HEK293T (cell line): ENCODE measurements at regions not wholly inside any gene's neighbourhood (a gene's known extent, or its start where the extent isn't known, plus 50 kb on each side); places are given as distances from the start of the nearest gene placed in this dataset.

Source experiments
- ARNT ChIP-seq: fragments of 450-650 bp; IDR thresholded peaks from 2 replicates; pipeline ENCODE4 v1.6.1; 2017; ENCODE audit warnings: mild to moderate bottlenecking
- CTBP1 ChIP-seq: fragments of 450-650 bp; IDR thresholded peaks from 2 replicates; pipeline ENCODE4 v1.6.1; 2016; ENCODE audit warnings: borderline replicate concordance
- ELF4 ChIP-seq: fragments of 450-650 bp; IDR thresholded peaks from 2 replicates; pipeline ENCODE4 v1.6.1; 2017; ENCODE audit warnings: antibody characterized with exemption
- FOXM1 ChIP-seq: fragments of 450-650 bp; IDR thresholded peaks from 2 replicates; pipeline ENCODE4 v1.6.1; 2017; ENCODE audit warnings: mild to moderate bottlenecking, borderline replicate concordance
- HDGF ChIP-seq: fragments of 450-650 bp; IDR thresholded peaks from 2 replicates; pipeline ENCODE4 v1.6.1; 2017; ENCODE audit warnings: antibody characterized with exemption, borderline replicate concordance
- PKNOX1 ChIP-seq: fragments of 450-650 bp; IDR thresholded peaks from 2 replicates; pipeline ENCODE4 v1.6.1; 2016
- SP1 ChIP-seq: fragments of 450-650 bp; IDR thresholded peaks from 2 replicates; pipeline ENCODE4 v1.6.1; 2017
- SUZ12 ChIP-seq: fragments of 450-650 bp; IDR thresholded peaks from 2 replicates; pipeline ENCODE4 v1.6.1; 2016; ENCODE audit warnings: mild to moderate bottlenecking
- TARDBP ChIP-seq: fragments of 450-650 bp; IDR thresholded peaks from 2 replicates; pipeline ENCODE4 v1.6.1; 2016
- ZNF384 ChIP-seq: fragments of 450-650 bp; IDR thresholded peaks from 2 replicates; pipeline ENCODE4 v1.6.1; 2016

- TF ChIP-seq FOXM1 (no peak), ARNT (no peak), SUZ12 (no peak), SP1 (no peak), PKNOX1 (no peak), TARDBP (no peak), CTBP1 (no peak), ELF4 (no peak), HDGF (no peak), ZNF384 (no peak)
These were observed 600.5 kb upstream of the GJE1 start for GRCh38 chr6:141532211-141532610.
